ENCODE measurements at regions not wholly inside any gene's neighbourhood (a gene's known extent, or its start where the extent isn't known, plus 50 kb on each side); places are given as distances from the start of the nearest gene placed in this dataset.

DNA sequence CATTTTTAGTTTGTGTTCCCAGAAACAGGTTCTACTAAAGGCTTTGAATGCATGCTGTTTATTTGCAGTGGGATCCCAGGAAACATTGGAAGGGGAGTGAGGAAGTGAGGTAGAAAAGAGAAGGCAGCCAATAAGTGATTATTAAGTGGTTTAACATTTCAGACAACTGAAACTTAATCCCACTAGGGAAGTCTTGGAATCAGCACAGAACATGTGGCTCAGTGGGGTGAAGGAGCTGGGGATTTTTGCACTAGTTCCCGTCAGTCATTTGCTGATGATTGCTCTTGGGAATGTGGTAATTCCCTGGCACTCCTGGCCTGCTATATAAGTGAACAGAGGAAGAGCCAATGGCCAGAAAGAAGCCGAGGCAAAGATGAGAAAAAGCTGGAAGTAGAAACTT is 1053.0 kb upstream of the IGFBP7 start:
- TF ChIP-seq, protein P1, sequence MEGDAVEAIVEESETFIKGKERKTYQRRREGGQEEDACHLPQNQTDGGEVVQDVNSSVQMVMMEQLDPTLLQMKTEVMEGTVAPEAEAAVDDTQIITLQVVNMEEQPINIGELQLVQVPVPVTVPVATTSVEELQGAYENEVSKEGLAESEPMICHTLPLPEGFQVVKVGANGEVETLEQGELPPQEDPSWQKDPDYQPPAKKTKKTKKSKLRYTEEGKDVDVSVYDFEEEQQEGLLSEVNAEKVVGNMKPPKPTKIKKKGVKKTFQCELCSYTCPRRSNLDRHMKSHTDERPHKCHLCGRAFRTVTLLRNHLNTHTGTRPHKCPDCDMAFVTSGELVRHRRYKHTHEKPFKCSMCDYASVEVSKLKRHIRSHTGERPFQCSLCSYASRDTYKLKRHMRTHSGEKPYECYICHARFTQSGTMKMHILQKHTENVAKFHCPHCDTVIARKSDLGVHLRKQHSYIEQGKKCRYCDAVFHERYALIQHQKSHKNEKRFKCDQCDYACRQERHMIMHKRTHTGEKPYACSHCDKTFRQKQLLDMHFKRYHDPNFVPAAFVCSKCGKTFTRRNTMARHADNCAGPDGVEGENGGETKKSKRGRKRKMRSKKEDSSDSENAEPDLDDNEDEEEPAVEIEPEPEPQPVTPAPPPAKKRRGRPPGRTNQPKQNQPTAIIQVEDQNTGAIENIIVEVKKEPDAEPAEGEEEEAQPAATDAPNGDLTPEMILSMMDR (conservative IDR thresholded peaks at IDR 0.05): no peak
- no peak for TF ChIP-seq ZFX (IDR thresholded peaks at IDR 0.05)
